Stimulated activated CD4-positive, alpha-beta T cell treated with anti-CD3 and anti-CD28 coated beads, Interleukin-15, amount 100 ng/mL, for 24 hours (primary cell): ENCODE measurements at regions not wholly inside any gene's neighbourhood (a gene's known extent, or its start where the extent isn't known, plus 50 kb on each side); places are given as distances from the start of the nearest gene placed in this dataset.
"Not testable (repeated sequence)": the region's sequence is repeated elsewhere in the genome, so short reads cannot be mapped to it uniquely, and the experiment has no call there.

Source experiments
- DNase-seq: peaks from one replicate; pipeline ENCODE4 v3.0.0-alpha.2; 2020

DNA sequence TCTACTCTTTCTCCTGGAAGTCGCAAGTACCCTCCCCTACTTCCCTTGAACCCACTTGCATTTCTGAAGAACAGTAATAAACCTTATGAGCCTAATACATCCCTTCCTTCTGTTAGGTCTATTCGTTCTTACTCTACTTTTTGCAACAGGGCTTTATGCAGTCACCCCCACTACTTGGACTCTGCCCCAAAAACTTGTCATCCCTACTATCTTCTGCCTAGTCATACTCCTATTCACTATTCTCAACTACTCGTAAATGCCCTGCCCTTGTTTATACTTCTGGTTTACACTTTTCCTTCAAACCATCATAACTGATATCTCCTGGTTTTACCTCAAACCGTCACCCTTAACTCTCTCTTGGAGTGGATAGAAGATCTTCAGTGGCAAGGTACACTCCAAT is 55.2 kb upstream of the SLIT2 start:
- DNase-seq, result no peak

DNA sequence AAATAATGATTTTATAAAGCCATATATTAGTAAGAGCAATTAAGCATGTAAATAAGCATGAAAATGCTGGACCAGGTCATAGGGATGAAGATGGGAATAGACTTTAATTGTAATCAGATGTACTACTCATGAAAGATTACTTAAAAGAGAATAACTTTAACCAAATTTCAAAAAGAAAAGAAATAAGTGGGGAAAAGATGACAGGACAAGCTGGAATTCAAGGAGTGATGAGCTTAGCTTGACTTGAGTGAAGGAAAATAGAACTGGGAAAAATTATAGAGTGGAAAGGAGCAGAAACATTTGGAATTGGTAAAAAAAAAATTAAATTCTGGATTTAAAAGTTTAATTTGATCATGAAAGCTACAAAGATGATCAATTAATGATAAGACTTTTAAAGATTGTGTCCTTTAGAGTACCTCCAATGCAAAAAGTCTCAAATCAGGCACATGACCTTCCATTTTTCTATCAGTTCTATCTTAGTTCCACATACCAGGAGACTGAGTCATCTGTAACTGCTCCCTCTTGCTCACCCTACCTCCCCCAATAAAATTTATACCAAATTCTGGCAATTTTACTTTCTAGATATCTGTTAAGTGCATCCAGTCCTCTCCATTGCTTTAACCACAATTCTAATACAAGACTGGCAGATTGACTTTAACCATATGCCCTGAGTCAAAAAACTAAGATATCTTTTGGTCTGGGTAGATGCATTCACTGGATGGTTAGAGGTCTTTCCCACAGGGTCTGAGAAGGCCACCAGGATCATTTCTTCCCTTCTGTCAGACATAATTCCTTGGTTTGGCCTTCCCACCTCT is 56.4 kb upstream of the SLIT2 start:
- DNase-seq, result no peak

DNA sequence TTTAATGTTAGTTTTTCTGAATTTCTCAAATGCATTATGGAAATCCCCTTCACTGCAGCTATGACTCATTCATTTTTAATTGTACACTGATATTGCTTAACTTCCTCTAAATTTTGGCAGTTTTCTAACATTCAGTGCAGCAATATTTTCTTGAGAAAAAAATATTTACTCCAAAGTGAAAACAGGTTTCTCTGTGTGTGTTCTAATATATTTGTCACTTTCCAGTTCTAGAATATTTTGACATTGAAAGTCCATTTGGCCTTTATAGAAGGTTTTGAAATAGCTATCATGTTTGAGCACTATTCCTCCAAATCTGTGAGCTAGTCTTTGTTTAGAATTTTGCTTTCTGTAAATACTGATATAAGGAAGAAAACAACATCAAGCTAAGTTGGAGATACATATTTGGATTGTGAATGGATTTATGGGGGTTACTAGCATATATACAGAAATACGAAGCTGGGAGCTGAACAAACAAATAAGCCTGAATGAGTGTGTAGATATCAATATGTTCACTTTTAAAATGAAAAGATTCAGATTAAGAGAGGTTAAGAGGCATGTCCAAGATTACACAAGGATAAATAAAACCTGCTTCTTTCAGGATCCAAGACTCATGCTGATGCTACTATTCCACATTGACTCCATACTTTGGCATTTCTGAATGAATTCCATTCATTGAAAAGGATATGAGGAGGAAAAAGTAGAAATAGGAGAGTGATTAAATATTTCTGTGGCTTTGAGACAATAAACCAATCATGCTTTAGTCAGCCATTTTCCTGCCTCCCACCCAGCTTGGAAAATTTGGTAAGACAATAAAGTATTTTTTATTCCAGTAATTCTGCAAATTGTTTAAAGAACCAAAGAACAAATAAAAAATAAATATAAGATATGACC is 57.3 kb upstream of the SLIT2 start:
- no peak for DNase-seq

DNA sequence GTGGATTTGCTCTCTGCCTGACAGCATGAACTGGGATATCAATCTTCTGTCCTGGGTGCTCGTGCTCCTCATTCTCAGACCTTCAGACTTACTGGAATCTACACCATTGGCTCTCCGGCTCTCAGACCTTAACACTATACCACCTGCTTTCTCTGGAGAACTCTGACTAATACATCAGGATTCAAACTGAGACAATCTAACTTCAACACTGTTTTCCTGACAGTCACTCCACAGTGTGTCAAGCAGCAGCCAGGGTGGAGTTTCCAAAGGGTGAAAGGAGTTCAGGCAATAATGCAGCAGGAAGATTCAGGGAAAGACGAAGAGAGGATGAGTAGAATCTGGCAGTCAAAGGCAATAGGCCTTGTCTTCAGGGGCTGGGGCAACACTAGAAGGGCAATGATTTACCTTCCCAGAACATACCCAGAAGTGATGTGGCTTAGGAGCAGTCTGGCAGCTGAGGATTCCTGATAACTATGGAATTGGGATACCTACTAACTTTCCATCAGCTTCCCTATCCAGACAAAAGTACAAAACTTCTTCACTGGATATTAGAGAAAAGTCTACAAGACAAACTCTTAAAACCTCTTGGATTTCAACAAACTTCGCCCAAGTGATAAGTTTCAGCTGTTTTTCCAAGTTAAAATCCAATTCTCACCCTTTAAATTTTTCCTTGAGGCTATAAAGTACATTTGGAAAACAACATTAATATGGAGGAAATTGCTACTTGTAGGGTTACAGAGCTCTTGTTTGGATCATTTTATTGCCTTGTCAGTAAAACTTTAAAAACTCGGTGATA is 58.4 kb upstream of the SLIT2 start:
- DNase-seq, result no peak

DNA sequence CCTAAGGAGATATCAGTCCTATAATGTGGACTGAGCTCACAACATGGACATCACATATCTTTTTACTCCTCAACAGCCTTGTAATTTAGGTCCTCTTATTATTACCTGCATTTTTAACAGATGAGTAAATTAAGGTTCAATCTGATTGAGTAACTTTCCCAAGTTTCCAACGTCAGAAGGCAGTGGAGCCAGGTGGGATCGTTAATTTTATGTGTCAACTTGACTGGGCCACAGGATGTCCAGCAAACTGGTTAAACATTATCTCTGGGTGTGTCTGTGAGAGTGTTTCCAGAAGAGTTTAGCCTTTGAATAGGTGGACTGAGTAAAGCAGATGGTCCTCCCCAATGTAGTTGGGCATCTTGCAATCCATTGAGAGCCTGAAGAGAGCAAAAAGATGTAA is 59.0 kb upstream of the SLIT2 start:
- no peak for DNase-seq

DNA sequence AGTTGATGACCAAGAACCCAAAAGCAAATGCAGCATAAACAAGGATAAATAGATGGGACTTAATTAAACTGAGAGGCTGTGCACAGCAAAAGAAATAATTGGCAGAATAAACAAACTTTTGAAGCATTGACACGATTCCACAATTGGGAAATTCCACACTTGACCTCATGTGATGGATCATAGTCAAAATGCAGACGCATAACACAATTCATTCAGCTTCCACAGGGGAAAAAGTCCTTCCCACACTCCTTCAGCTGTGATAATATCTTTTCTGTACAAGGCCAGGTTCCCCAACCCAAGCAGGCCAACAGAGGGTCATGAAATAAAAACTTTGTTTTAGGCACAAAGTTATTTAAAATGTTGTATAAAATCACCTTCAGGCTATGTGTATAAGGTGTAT is 66.6 kb upstream of the SLIT2 start:
- no peak for DNase-seq

DNA sequence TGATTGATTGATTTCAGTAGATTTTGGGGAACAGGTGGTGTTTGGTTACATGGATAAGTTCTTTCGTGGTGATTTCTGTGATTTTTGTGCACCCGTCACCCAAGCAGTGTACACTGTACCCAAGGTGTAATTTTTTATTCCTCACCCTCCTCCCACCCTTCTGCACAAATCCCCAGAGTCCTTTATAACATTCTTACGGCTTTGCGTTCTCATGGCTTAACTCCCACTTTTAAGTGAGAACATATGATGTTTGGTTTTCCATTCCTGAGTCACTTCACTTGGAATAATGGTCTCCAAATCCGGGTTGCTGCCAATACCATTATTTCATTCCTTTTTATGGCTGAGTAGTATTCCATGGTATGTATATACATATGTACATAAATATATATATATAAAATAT is 68.6 kb upstream of the SLIT2 start:
- not testable (repeated sequence) for DNase-seq

DNA sequence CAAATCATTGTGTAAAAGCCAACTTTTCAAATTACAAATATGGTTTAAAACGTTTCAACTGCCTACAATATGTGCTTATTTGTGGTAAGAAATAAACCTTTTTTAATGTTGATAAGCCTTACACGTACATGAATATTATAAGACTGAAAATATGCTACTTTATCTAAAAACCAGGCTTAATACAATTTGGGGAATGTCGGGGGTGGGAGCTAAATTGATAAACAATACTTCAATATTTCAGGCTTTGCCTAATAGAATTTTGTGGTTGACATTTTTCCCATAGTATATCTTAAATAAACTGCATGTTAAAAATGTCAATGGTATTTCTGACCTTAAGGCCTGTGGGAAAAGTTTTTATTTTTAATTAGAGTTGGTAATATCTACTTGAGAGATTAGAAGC is 69.8 kb upstream of the SLIT2 start:
- no peak for DNase-seq

DNA sequence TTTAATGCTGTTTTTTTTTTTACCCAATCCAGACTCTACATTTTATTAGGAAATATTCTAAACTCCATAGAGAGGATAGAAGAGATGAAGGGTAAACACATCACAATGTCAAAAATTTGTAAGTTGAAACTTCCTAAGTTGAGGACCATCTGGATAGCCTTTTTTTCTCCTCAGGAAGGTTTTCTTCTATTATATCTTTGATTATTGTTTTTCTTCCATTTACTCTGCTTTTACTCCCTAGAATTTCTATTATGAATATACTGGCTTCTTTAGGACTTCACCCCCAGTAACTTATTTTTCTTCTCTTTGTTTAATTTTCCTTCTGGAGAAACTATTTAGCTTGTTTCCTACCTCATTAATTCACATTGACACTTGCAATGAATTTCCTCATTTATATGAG is 71.2 kb upstream of the SLIT2 start:
- DNase-seq, result no peak

DNA sequence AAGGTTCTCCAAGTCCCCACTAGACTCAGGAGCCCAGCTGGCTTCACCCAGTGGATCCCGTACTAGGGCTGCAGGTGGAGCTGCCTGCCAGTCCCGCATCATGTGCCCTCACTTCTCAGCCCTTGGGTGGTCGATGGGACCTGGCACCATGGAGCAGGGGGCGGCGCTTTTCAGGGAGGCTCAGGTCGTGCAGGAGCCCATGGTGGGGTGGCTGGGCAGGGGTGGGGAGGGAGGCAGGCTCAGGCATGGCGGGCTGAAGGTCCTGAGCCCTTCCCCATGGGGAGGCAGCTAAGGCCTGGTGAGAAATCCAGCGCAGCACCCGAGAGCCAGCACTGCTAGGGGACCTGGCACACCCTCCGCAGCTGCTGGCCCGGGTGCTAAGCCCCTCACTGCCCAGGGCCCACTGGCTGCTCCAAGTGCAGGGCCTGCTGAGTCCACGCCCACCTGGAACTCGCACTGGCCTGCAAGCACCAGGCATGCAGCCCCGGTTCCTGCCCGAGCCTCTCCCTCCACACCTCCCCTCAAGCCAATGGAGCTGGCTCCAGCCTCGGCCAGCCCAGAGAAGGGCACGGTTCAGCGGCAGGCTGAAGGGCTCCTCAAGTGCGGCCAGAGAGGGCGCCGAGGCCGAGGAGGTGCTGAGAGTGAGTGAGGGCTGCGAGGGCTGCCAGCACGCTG is 72.7 kb upstream of the SLIT2 start:
- DNase-seq, result no peak

DNA sequence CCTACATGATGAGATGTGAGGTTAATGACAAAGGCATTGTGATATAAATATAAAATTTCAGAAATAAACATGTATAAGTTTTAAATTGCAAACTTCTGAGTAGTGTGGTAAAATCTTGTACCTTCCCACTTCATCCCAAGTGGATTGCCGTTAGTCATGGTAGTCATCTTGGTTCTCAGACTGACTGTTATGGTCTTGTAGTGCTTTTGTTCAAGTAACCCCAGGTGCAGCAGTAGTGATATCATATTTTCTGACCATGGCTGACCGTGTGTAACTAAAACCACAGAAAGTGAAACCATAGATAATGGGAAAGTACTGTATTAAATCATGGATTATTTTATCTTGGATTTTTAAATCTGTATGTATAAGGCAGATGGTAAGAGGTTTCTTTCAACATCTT is 74.8 kb upstream of the SLIT2 start:
- no peak for DNase-seq

DNA sequence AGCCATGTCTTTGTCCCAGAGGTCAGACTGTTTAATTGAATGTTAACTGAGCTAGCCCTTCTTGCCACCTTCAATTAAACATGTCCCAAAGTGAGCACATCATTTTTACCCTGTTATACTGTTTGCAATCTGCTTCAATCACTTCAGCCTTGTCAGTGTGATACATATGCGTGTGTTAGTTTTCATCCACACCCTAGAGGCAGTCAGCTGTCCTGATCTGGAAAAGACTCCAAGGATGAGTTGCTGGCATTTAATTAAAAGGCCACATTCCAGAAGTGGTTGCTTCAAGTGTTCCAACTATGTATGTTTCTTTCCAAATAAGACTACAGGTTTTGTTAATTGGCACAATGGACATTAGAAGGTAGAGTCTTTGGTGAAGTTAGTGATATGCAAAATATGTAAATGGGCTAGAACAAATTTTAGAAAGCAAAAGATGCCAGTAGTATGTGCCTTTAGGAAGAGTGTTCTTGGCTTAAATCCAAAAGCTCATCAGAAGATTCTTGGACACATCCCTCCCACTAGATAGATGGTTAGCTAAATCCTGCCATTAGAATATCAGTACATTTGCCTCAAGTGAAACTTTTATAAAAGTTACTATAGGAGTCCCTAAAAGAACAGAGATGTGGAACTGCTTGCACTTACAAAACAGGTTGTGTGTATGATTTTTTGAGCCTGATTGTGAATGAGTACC is 79.5 kb upstream of the SLIT2 start:
- DNase-seq, result no peak

DNA sequence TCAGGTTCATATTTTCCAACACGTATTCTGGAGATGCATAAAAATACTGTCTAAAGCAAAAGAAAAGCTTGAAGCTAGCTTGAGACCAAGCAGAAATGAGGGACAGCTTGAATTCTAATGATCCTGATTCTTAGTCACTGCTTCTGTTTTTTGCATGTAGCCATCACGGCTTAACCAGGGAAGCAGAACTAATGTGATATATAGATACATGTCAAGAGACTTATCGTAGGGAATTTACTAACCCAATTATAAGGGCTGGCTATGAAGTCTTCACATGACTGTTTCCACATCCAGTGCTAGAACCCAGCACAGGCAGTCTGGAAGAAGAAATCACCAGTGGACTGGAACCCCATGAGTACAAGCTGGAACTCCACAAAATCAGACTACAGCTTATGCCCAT is 85.2 kb upstream of the SLIT2 start:
- DNase-seq, result no peak

DNA sequence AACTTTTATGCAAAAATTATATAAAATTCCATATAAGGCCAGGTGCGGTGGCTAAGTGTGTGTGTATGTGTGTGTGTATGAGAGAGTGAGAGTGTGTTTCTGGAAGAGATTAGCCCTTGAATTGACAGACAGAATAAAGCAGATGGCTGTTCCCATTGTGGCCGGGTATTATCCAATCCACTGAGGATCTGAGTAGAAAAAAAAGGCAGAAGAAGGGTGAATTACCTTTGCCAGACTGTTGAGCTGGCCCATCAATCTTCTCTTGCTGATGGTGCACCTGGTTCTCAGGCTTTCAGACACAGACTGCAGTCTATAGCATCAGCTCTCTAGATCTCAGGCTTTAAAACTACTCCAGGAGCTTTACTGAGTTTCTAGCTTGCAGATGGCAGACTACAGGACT is 92.2 kb upstream of the SLIT2 start:
- DNase-seq, result no peak

DNA sequence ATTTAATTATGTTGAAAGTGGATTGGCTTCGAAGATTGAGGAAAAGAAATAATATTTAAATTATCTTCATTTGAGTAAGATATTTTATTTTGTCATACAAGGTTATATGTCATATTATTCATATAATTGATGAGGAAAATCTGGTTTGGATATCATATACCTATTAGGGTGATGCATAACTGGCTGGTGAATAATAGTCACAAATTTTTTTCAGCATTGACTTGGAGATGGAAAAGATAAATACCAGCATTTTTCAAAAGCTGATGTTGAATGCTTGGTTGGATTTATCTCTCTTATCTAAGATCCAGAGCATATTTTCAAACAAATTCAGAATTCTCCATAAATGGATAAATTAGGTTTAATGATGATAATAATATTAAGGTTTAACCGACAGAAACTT is 93.5 kb upstream of the SLIT2 start:
- no peak for DNase-seq

DNA sequence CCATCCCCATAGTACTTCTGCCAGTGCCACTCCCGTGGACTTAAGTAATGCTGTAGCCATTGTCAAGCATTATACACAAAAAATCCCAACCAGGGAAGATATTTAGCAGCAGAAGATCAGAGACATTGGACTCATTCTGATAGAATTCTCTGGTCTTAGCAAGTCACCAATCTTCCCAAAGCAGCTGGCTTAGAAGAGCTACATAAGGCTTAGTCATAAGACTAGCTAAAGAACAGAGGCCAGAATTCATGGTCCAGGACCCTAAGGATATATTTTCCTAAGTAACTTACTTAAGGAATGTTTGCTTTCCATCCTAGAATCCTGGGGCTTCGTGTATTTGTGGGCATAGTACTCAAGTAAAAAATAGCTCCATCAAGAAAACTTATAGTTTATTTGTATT is 100.3 kb upstream of the SLIT2 start:
- no peak for DNase-seq

DNA sequence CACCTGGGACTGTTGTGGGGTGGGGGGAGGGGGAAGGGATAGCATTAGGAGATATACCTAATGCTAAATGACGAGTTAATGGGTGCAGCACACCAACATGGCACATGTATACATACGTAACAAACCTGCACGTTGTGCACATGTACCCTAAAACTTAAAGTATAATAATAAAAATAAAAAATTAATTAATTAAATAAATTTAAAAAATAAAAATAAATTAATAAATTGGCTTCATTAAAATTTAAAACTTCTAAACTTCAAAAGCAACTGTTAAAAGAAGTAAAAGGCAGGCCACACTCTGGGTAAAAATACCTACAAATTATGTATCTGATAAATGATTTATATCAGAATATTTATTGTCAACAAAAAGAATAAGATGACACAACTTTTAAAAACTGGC is 102.6 kb upstream of the SLIT2 start:
- not testable (repeated sequence) for DNase-seq

DNA sequence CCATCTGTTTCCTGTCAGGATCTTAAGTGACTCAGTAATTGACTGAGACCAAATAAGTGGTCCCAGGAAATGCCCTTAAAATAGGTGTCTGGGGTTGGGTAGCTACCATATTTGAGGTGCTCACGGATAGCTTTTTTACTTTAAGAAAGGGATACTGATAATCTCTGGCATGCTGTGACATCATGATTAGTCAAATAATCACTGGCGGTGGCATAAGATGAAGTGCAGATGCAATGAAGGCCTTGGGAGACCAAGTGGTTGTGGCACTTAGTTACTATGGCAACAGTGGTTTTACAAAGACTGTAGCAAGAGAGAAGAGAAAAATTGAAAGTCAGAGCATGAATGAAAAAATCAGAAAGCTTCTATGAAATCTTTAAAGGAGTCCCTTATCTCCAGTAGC is 114.5 kb upstream of the SLIT2 start:
- DNase-seq, result no peak

DNA sequence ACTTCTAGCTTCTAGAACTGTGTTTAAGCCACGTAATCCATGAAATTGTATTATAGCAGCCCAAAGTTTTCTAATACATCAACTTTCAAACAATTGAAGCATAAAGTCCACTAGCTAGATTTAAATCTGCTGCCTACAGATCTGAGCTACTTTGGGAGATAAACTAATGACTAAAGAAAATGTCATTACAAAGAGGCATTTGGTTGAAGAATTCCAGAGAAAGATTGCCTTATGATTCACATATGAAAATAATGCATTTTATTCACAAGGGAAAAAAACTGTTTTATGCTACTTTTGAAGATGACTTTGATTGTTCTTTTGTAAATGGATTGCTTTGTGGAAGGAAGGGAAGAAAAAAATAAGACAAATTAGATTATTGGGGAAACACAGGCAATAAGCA is 124.1 kb upstream of the SLIT2 start:
- DNase-seq, result no peak

DNA sequence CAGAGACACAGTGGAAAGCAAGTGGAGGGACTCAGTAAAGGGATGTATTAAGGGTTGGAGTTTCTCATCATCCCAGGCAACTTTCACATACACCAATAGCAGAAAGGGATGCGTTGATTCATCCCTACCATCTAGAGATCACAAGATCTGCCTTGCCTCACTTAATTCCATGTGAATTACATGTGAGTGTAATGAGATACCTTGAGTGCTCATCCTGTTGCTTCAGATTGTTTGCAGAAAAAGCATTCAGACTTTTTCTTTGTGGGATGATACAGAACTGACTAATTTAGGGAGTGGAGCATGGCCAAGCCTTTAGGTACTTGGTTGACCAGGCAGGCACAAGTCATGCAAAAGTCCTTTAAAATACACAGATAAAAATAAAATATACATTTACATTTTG is 124.8 kb upstream of the SLIT2 start:
- no peak for DNase-seq

DNA sequence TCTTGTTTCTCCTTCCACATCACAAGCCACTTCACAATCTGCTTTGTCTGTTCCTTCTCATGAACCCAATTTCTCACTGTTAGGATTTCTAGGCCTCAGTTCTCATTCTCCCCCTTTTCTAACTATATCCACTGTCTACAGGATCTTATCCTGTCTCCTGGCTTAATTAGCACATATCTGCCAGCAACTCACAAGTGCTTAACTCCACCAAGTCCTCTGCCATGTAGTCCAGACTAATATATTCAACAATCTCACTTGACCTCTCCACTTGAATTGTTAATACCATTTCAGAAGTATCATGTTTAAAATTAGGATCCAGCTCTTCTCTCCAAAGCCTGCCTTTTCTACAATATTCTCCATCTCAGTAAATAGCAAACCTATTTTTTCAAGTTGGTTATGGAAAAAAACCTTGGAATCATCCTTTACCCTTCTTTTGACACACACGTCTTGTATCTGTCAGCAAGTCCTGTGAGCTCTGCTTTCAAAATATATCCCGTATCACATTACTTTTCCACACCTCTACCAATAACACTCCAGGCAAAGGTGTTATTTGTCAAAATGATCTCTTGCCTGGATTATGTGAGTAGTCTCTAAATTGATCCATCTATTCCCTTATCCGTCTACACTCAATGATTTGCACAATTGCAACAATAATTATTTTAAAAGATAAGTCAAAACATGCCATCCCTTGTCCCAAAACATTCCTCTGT is 127.2 kb upstream of the SLIT2 start:
- no peak for DNase-seq
